ENCODE measurements at regions not wholly inside any gene's neighbourhood (a gene's known extent, or its start where the extent isn't known, plus 50 kb on each side); places are given as distances from the start of the nearest gene placed in this dataset.

GRCh38 chr14:89723930-89724627, 230.5 kb downstream of the EFCAB11 start (continued):
- TF ChIP-seq E2F4 (IDR thresholded peaks at IDR 0.05; ENCODE audit: low read depth, low read length) (no peak), ZBED1 (IDR thresholded peaks at IDR 0.05; ENCODE audit: borderline replicate concordance) (no peak)

- SMC1A ChIA-PET (ENCODE audit: uncharacterized antibody, unreplicated experiment): no interaction called here
- no peak overlapping the region for H3K9ac ChIP-seq (ENCODE audit: control insufficient read depth, insufficient read depth, low read length)
- no peaks in the 10 kb centered on the region for H3K79me2 ChIP-seq (ENCODE audit: control insufficient read depth, insufficient read depth, low read length)
- no peak for DNase-seq (ENCODE audit: low read depth, low spot score)
- POLR2A ChIA-PET: no interaction called here
- H2AFZ ChIP-seq (ENCODE audit: control insufficient read depth, low read depth, low read length): no peak overlapping the region
- no peak overlapping the region for H3K27ac ChIP-seq (ENCODE audit: control insufficient read depth, insufficient read depth)
- H3K4me2 ChIP-seq (ENCODE audit: control insufficient read depth, insufficient read depth): no peak overlapping the region
- no peak for FAIRE-seq
- no peaks in the 10 kb centered on the region for H4K20me1 ChIP-seq (ENCODE audit: control insufficient read depth, insufficient read depth)
- 27% methylated on average over 6 of the region's 6 CpGs for WGBS (ENCODE audit: insufficient coverage, insufficient replicate concordance, low lambda C conversion rate, missing lambda C conversion rate)
- no TSS peak for BruUV-seq (replicated peaks)
- RAD21 ChIA-PET (ENCODE audit: unreplicated experiment): no interaction called here
- in situ Hi-C loops (cut with MboI) (no loop called here), intact Hi-C loops (cut with micrococcal nuclease; ENCODE audit: unreplicated experiment) (no loop called here)
- CTCF ChIA-PET: interaction anchor here (0.7 to 1.2 kb wide), 2 partner anchors 29 to 1021 kb away, joined by 3 read pairs; no protein-coding TSS in a partner anchor
- no peaks in the 10 kb centered on the region for H3K27me3 ChIP-seq (replicated peaks in 1 of 2; ENCODE audit: control insufficient read depth in 2 of 2, insufficient read depth in 2 of 2, low read length in 1 of 2)
- peaks cover 24% of the 10 kb centered on the region for H3K4me1 ChIP-seq (ENCODE audit: control insufficient read depth, insufficient read depth, low read length)
- ATAC-seq: no peak
- H3K4me3 ChIP-seq: no peak overlapping the region
- no peaks in the 10 kb centered on the region for H3K9me3 ChIP-seq (replicated peaks; ENCODE audit: control insufficient read depth, insufficient read depth, low read length)
- H3K36me3 ChIP-seq (ENCODE audit: control insufficient read depth in 2 of 2, insufficient read depth in 2 of 2, low read length in 1 of 2): no peaks in the 10 kb centered on the region
- TF ChIP-seq REST (IDR thresholded peaks at IDR 0.05; ENCODE audit: low read depth, low read length) (no peak), NRF1 (conservative IDR thresholded peaks at IDR 0.05; ENCODE audit: low read depth, low read length) (no peak), SKIL (IDR thresholded peaks at IDR 0.05; ENCODE audit: low read depth, poor library complexity, severe bottlenecking) (no peak), NKRF (conservative IDR thresholded peaks at IDR 0.05) (no peak), CTCF (IDR thresholded peaks at IDR 0.05 in 2 of 3, conservative IDR thresholded peaks at IDR 0.05 in 1 of 3; ENCODE audit: control insufficient read depth in 2 of 3, extremely low read depth in 1 of 3, insufficient read depth in 1 of 3, low read depth in 3 of 3, low read length in 3 of 3) (no peak), NR2C1 (IDR thresholded peaks at IDR 0.05) (no peak), SUPT20H (IDR thresholded peaks at IDR 0.05; ENCODE audit: borderline replicate concordance, control insufficient read depth, low read depth, low read length) (no peak), ZSCAN29 (IDR thresholded peaks at IDR 0.05) (no peak)
Observed at GRCh38 chr14:89721956-89722355, 232.6 kb downstream of the EFCAB11 start.

Measured in GM12878 (cell line).